OCI-LY3 (cell line): ENCODE measurements at regions not wholly inside any gene's neighbourhood (a gene's known extent, or its start where the extent isn't known, plus 50 kb on each side); places are given as distances from the start of the nearest gene placed in this dataset.

ENCODE experiments used
- CTCF ChIP-seq: fragments of 200-600, 300-600 bp; sonication (generic); IDR thresholded peaks from 2 replicates; pipeline ENCODE4 v1.5.1; 2014; ENCODE audit warnings: antibody characterized with exemption, low read length, low read depth
- EZH2phosphoT487 ChIP-seq: fragments of 200-600 bp; shearing (Covaris generic); IDR thresholded peaks from 2 replicates; pipeline ENCODE4 v1.6.1; 2018; ENCODE audit warnings: antibody characterized with exemption, mixed run types, low read depth

- TF ChIP-seq CTCF = no peak
- TF ChIP-seq EZH2phosphoT487 = no peak
These were observed 83.5 kb upstream of the FNDC3A start for GRCh38 chr13:48892053-48892687.
